B cell (primary cell): ENCODE measurements at regions not wholly inside any gene's neighbourhood (a gene's known extent, or its start where the extent isn't known, plus 50 kb on each side); places are given as distances from the start of the nearest gene placed in this dataset.

Experiments used
- ATAC-seq: fragments of 200-7000 bp; cut with Tn5 transposase; one replicate; pipeline ENCODE4 v1.10.0; 2021; ENCODE audit warnings: low read depth, mild to moderate bottlenecking, moderate number of reproducible peaks, moderate library complexity
- CTCF ChIA-PET: fragments of 350-600 bp; sonication (Branson Sonifier 250); formaldehyde crosslinking; loops from one replicate; lab custom pipeline; 2021; ENCODE audit warnings: antibody characterized with exemption, inconsistent platforms; lab: Charles Lee
- POLR2A ChIA-PET: fragments of 350-600 bp; sonication (Branson Sonifier 250); formaldehyde crosslinking; loops from one replicate; lab custom pipeline; 2021; ENCODE audit warnings: antibody characterized with exemption; lab: Charles Lee
- DNase-seq: peaks from one replicate; pipeline ENCODE4 v3.0.0; 2013
- H2AFZ ChIP-seq: 2 replicates; pipeline ENCODE4 v1.6.1; 2012; ENCODE audit warnings: mild to moderate bottlenecking, low read depth, low read length; ENCODE audit not compliant: insufficient read depth, poor library complexity, severe bottlenecking
- H3K27ac ChIP-seq, 2 donors: 1 replicate in 1 of 2; 2 replicates in 1 of 2; pipeline ENCODE4 v1.5.1; 2012 to 2013; ENCODE audit warnings: low read length in 2 of 2, mild to moderate bottlenecking in 2 of 2, moderate library complexity in 1 of 2
- H3K27me3 ChIP-seq, 4 experiments: fragments of 200-600 bp in 1 of 4; sonication (generic) in 1 of 4; replicated peaks in 1 of 4; 1 replicate in 2 of 4; 2 replicates in 2 of 4; pipeline versions ENCODE4 v1.6.1 to v1.7.0; 2013 to 2016; ENCODE audit warnings: low read length in 3 of 4, mild to moderate bottlenecking in 2 of 4, mixed read lengths in 1 of 4, moderate library complexity in 1 of 4; ENCODE audit not compliant: insufficient read depth in 4 of 4, control insufficient read depth in 3 of 4; ENCODE audit errors: control extremely low read depth in 1 of 4
- H3K36me3 ChIP-seq, 2 experiments: replicated peaks in 1 of 2; 1 replicate in 1 of 2; 2 replicates in 1 of 2; pipeline versions ENCODE4 v1.6.1 to v1.7.1; 2013; ENCODE audit warnings: low read length in 1 of 2; ENCODE audit not compliant: insufficient read depth in 2 of 2, control insufficient read depth in 1 of 2; ENCODE audit errors: control extremely low read depth in 1 of 2, extremely low read depth in 1 of 2
- H3K4me1 ChIP-seq, 2 donors: fragments of 200-600 bp in 1 of 2; sonication (generic) in 1 of 2; 1 replicate in 1 of 2; 2 replicates in 1 of 2; pipeline versions ENCODE4 v1.5.1 to v1.6.1; 2013 to 2017; ENCODE audit warnings: low read length in 2 of 2; ENCODE audit not compliant: control insufficient read depth in 2 of 2, insufficient read depth in 2 of 2
- H3K4me2 ChIP-seq: replicated peaks from 2 replicates; pipeline ENCODE3; 2012; ENCODE audit warnings: mild to moderate bottlenecking, low read depth, low read length; ENCODE audit not compliant: poor library complexity, severe bottlenecking
- H3K4me3 ChIP-seq, 5 experiments: fragments of 200-600 bp in 1 of 5; sonication (generic) in 1 of 5; 1 replicate in 3 of 5; 2 replicates in 2 of 5; pipeline versions ENCODE4 v1.5.1 to v1.7.0; 2011 to 2016; ENCODE audit warnings: low read length in 4 of 5, mild to moderate bottlenecking in 4 of 5, low read depth in 2 of 5, control low read depth in 1 of 5, moderate library complexity in 1 of 5; ENCODE audit not compliant: insufficient read depth in 1 of 5; ENCODE audit errors: control extremely low read depth in 1 of 5, extremely low read depth in 1 of 5
- H3K79me2 ChIP-seq: fragments of 200-600 bp; sonication (generic); one replicate; pipeline ENCODE4 v1.6.0; 2016; ENCODE audit warnings: low read length; ENCODE audit not compliant: control insufficient read depth, insufficient read depth
- H3K9ac ChIP-seq: fragments of 200-600 bp; sonication (generic); 2 replicates; pipeline ENCODE4 v1.6.1; 2017; ENCODE audit warnings: mild to moderate bottlenecking, low read length, moderate library complexity
- H3K9me3 ChIP-seq, 3 donors: one replicate each; pipeline versions ENCODE4 v1.6.1 to v1.7.1; 2013; ENCODE audit warnings: low read length in 2 of 3; ENCODE audit not compliant: control insufficient read depth in 2 of 3, insufficient read depth in 1 of 3; ENCODE audit errors: control extremely low read depth in 1 of 3
- H4K20me1 ChIP-seq: 2 replicates; pipeline ENCODE4 v1.6.0; 2012; ENCODE audit warnings: mild to moderate bottlenecking, low read length; ENCODE audit not compliant: insufficient read depth, control insufficient read depth, poor library complexity, severe bottlenecking
- H3K27ac Mint-ChIP-seq: one replicate; pipeline ENCODE4 v1.8.0; 2021; ENCODE audit warnings: mixed read lengths
- H3K27me3 Mint-ChIP-seq: one replicate; pipeline ENCODE4 v1.8.0; 2021; ENCODE audit warnings: mixed read lengths
- H3K4me1 Mint-ChIP-seq: one replicate; pipeline ENCODE4 v1.8.0; 2021; ENCODE audit warnings: mixed read lengths
- H3K4me3 Mint-ChIP-seq: one replicate; pipeline ENCODE4 v1.8.0; 2021; ENCODE audit warnings: mixed read lengths
- H3K9me3 Mint-ChIP-seq: one replicate; pipeline ENCODE4 v1.8.0; 2022; ENCODE audit warnings: mixed read lengths; ENCODE audit not compliant: insufficient read depth
- CTCF ChIP-seq: fragments of 200-600 bp; IDR thresholded peaks from one replicate; pipeline ENCODE4 v1.8.0; 2022; ENCODE audit warnings: antibody characterized with exemption, mild to moderate bottlenecking
- EZH2 ChIP-seq: IDR thresholded peaks from 2 replicates; pipeline ENCODE4 v1.6.1; 2012; ENCODE audit warnings: borderline replicate concordance, low read depth, mild to moderate bottlenecking, moderate library complexity, low read length; ENCODE audit not compliant: insufficient read depth, poor library complexity, severe bottlenecking
- WGBS: methylation state at CpG from one replicate; pipeline ENCODE4 v1.1.5; 2013; ENCODE audit warnings: missing lambda C conversion rate; ENCODE audit not compliant: insufficient coverage; 5-methylcytosine and 5-hydroxymethylcytosine counted together
- intact Hi-C: fragments of 100-400 bp; cut with micrococcal nuclease; formaldehyde crosslinking; loops from one replicate; pipeline ENCODE4 v1.10.0; 2022

GRCh38 chr13:99034333-99035085, 56.6 kb upstream of the DOCK9 start:
- Histone ChIP-seq H2AFZ (no peak overlapping the region), H3K27me3 (no peaks in the 10 kb centered on the region), H3K36me3 (no peaks in the 10 kb centered on the region), H3K4me2 (no peak overlapping the region), H3K9me3 (peaks cover 0 to 3% (median 2%) of the 10 kb centered on the region in 3 donors), H3K79me2 (no peaks in the 10 kb centered on the region), H3K4me3 (no peak overlapping the region), H3K9ac (no peak overlapping the region), H3K27ac (no peak overlapping the region), H4K20me1 (no peaks in the 10 kb centered on the region), H3K4me1 (no peaks in the 10 kb centered on the region)
- H3K27ac Mint-ChIP-seq = no peak overlapping the region
- ATAC-seq = no peak
- intact Hi-C loops = loop anchor here (5.0 kb wide), 1 partner anchor 192 kb away; no protein-coding TSS in a partner anchor
- TF ChIP-seq CTCF (no peak), EZH2 (no peak)
- H3K27me3 Mint-ChIP-seq = no peaks in the 10 kb centered on the region
- no peak for DNase-seq
- peaks cover 2% of the 10 kb centered on the region for H3K4me1 Mint-ChIP-seq
- peaks cover 6% of the 10 kb centered on the region for H3K9me3 Mint-ChIP-seq
- WGBS = 100% methylated on average over 1 of the region's 5 CpGs
- POLR2A ChIA-PET = no interaction called here
- CTCF ChIA-PET = interaction anchor here (0.6 to 0.8 kb wide), 2 partner anchors 12 to 38 kb away, joined by 3 read pairs; no protein-coding TSS in a partner anchor
- H3K4me3 Mint-ChIP-seq = no peak overlapping the region

GRCh38 chr13:99035715-99036114, 57.9 kb upstream of the DOCK9 start:
- H4K20me1 ChIP-seq = no peaks in the 10 kb centered on the region
- POLR2A ChIA-PET = no interaction called here
- Mint-ChIP-seq H3K27me3 (peaks cover 8% of the 10 kb centered on the region), H3K27ac (no peak overlapping the region), H3K4me3 (no peak overlapping the region), H3K9me3 (peaks cover 6% of the 10 kb centered on the region), H3K4me1 (peaks cover 2% of the 10 kb centered on the region)
- H2AFZ ChIP-seq = no peak overlapping the region
- TF ChIP-seq EZH2 (no peak), CTCF (no peak)
- H3K4me1 ChIP-seq = no peaks in the 10 kb centered on the region
- intact Hi-C loops = no loop called here
- no peak overlapping the region for H3K4me3 ChIP-seq
- no peak for DNase-seq
- peaks cover 0 to 3% (median 0%) of the 10 kb centered on the region in 3 donors for H3K9me3 ChIP-seq
- H3K9ac ChIP-seq = no peak overlapping the region
- H3K27me3 ChIP-seq = peaks cover 0 to under 1% (median 0%) of the 10 kb centered on the region in 4 experiments
- CTCF ChIA-PET = interaction anchor here (0.6 kb wide), 1 partner anchor 413 kb away, joined by 6 read pairs; no protein-coding TSS in a partner anchor
- no peak for ATAC-seq
- H3K27ac ChIP-seq = no peak overlapping the region
- H3K4me2 ChIP-seq = no peak overlapping the region
- WGBS = 100% methylated on average over 2 of the region's 5 CpGs
- no peaks in the 10 kb centered on the region for H3K79me2 ChIP-seq
- no peaks in the 10 kb centered on the region for H3K36me3 ChIP-seq
